ENCODE measurements at regions not wholly inside any gene's neighbourhood (a gene's known extent, or its start where the extent isn't known, plus 50 kb on each side); places are given as distances from the start of the nearest gene placed in this dataset.
"Not testable (repeated sequence)": the region's sequence is repeated elsewhere in the genome, so short reads cannot be mapped to it uniquely, and the experiment has no call there.

DNA sequence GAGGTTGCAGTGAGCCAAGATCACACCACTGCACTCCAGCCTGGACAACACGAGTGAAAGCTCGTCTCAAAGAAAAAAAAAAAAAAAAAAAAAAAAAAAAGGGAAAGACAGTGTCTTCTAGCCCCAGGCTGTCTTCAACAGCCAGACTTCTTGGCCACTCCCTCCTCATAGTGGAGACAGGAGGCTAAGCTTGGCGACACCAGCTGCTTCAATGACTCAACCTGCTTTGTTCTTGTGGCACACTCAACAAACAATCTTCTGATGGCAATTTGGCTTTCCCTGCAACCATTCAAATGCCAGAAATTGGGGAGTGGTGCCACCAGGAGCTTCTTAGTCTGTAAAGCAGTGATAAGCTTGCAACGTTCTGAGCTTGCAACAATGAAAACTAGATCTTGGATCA lies 290.4 kb upstream of the DYNLRB2 start:
- DNase-seq: no peak

- DNase-seq: not testable (repeated sequence)
Measured at GRCh38 chr16:80243303-80243702, 297.5 kb upstream of the DYNLRB2 start.

DNA sequence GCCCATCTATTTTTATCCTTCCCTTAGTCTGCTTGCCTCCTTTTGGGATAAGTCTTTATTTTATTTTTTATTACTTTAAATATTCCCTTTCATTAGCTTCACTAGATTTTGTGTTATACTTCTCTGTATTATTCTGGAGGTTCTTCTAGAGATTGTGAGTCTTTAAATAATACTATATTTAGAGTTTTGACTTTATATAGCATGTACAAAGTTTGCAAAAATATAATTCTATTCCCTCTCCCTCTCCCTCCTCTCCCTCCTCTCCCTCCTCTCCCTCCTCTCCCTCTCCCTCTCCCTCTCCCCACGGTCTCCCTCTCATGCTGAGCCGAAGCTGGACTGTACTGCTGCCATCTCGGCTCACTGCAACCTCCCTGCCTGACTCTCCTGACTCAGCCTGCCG lies 298.5 kb upstream of the DYNLRB2 start:
- not testable (repeated sequence) for DNase-seq

- no peak for DNase-seq
Measured at GRCh38 chr16:80233097-80233835, 307.5 kb upstream of the DYNLRB2 start.

GRCh38 chr16:80231888-80232287 lies 308.9 kb upstream of the DYNLRB2 start:
- no peak for DNase-seq

DNA sequence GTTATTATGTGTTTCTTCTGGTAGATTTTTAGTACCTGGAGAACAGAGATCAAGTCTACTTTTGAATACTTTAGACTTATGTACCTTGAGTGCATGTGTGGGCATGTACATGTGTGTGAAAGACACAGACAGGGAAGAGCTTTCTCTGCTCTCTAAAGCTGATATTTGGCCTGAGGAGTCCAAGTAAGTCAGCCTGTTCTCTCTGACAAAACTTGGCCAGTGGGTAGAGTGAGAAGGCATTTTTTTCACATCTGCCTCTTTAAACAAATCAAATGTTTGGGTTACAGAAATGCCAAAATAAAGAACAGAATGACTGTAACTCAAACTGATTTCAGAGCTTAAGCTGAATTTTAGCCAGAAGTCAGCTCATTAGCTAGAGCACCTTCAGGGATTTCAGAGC lies 309.7 kb upstream of the DYNLRB2 start:
- DNase-seq: no peak

GRCh38 chr16:80230328-80231120 lies 310.3 kb upstream of the DYNLRB2 start:
- DNase-seq: no peak

DNA sequence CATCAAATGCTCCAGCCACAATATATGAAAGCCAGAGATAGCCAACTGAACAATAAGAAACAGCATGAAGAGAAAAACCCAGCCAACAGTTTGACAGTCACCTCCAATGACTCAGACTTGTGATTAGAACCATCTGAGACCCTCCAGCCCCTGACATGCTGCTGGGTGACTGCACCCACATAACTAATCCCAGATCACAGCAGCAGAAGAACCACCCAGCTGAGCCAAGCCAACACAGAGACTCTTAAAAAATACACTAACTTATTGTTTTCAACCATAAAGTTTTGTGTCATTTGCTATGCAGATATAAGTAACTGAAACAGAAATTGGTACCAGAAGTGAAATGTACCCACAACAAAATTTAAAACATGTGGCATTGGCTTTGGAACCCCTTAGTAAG lies 314.3 kb upstream of the DYNLRB2 start:
- no peak for DNase-seq

DNA sequence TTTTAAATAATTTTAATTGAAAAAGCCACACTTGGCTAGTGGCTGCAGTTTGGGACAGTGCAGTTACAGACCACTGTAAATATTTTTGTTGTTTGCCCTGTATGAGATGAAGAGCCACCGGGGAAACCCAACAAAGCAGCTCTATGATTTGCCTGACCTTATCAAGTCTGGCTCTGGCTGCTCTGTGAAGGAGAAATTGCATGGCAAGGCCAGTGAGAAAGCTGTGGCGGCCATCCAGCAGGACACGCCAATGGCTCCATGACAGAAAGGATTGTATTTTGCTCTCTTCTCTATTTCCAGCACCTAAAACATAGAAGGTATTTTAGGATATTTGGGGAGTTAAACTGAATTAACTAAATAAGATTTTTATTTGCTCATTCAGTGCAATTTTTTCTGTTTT lies 330.0 kb upstream of the DYNLRB2 start:
- DNase-seq: no peak

GRCh38 chr16:80208743-80209142 lies 332.1 kb upstream of the DYNLRB2 start:
- no peak for DNase-seq

DNA sequence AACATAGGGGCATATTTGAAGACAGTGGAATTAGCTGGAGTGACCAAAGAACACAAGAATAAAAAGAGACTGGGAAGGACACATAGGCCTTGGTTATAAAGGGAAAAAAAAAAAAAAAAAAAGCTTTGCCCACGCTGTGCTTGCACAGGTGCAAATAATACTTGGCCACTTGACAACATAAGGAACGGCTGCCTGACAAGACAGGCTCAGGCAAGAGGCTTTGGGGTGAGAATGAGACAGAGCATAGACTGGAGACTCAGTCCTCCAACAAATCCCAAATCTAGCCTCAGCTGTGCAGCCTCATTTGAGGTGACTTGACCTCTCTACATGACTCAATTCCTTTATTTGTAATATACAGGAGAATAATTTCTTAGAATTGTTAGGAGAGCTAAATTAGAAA lies 332.8 kb upstream of the DYNLRB2 start:
- DNase-seq: no peak

DNA sequence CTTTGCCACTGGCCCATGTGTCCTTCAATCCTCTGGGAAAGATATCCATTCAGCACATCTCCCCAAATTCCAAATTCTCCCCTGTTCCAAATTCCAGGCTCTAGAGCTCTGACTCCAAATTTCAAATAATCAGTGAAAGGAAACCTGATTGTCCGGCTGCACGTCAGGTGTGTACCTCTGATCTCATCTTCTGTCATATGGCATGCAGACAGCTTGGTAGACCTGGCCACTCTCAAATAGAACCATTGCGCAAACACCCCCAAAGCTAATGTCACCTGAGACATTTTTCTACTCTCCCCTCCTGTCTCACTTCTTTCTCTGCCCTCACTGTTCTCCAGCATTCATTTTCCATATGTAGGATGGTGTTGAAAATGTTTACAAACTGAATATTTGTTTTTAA lies 337.0 kb upstream of the DYNLRB2 start:
- DNase-seq: no peak

GRCh38 chr16:80202831-80203413 lies 337.9 kb upstream of the DYNLRB2 start:
- DNase-seq: no peak

DNA sequence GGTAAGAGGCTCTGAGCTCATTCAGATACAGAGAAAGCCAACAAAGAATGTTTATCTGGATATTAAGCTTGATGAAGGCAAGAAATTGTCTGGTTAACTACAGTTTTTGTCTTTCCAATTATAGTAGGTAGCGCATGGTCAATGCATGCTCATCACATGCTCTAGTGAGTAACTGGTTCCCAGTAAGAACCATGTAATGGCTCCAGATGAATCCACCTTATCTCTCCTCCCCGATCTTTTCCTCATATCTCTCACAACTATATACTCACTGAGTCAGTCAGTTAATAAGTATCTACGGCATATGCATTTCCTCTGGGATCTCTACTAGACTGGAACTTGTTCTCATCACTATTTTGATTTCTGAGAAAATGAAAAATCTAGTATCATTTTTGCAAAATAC lies 340.7 kb upstream of the DYNLRB2 start:
- no peak for DNase-seq

DNA sequence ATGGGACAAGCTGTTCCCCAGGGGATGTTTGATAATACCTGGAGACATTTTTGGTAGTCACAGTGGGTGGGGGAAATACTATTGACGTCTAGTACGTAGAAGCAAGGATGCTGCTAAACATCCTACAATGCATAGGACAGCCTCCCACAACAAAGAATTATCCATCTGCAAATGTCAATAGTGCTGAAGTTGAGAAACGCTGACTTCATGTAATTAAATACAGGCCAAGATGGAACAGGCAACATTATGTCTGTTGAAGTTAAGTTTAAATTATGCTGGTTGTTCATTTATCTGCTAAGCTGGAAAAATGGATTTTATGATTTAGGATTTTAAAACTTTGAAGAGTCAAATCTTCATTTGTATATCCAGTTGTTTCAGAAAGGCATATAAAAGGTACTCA lies 341.2 kb upstream of the DYNLRB2 start:
- DNase-seq: no peak

- no peak for DNase-seq
Measured at GRCh38 chr16:80198311-80199299, 342.2 kb upstream of the DYNLRB2 start.

GRCh38 chr16:80197741-80198201 lies 343.0 kb upstream of the DYNLRB2 start:
- DNase-seq: no peak

GRCh38 chr16:80191928-80192327 lies 348.9 kb upstream of the DYNLRB2 start:
- DNase-seq: no peak

DNA sequence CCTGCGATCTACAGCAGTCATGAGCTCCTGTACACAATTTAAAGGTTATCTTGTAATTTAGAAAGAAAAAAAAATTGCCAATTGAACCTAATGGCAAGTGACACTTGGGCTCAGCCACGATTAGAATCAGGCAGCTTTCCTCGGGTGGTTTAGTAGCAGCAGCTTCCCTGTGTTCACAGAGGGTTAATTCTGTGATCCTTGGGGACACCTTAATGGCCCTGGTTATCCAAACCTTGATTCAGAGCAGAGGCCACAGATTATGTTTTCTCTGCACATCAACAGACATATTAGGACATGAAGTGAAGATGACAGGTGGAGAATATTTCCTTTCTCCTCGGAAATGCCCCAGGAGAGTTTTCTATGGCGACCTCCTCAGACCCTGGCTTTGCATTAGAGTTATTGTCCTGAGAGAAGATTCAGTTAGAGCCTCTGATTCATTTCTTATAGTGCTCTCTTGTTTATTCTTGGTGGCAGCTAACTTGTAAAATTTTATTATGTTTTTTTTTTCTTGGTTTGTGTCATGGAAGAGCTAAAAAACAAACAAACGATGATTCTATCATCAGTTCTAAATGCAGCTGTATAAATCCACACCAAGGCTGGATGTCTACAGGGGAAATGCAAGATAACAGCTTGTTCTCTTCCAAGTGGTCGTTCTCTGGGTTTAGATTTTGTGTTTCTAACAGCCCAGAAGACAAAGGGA lies 351.2 kb upstream of the DYNLRB2 start:
- DNase-seq: no peak

DNA sequence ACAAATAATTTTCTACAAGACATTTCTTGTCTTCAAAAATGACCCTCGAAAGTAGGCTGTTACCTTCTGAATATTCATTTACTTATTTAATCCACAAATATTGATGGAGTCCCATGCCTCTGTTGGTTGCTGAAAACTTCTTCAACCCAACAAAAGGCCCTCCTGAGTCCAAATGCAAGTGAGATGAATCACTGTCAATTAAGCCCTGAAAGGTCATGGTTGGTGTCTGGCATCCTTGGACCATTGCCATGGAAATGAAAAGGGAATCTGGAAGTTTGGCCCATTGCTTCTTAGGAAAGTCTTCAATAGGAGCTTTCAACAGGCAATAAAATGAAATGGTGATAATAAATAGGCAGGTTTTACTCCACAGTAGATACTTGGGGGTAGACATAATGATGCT lies 364.7 kb upstream of the DYNLRB2 start:
- no peak for DNase-seq

- no peak for DNase-seq
Measured at GRCh38 chr16:80175011-80175410, 365.8 kb upstream of the DYNLRB2 start.

GRCh38 chr16:80174416-80174815 lies 366.4 kb upstream of the DYNLRB2 start:
- no peak for DNase-seq

Data from midbrain (tissue), 1 donor.